PC-3 (cell line): ENCODE measurements at regions not wholly inside any gene's neighbourhood (a gene's known extent, or its start where the extent isn't known, plus 50 kb on each side); places are given as distances from the start of the nearest gene placed in this dataset.

Experiments
- ATAC-seq: fragments of 200-7000 bp; cut with Tn5 transposase; 2 replicates; pipeline ENCODE4 v1.9.1; 2020; ENCODE audit warnings: mild to moderate bottlenecking, moderate library complexity
- BruUV-seq: library from RNA; stranded (reverse); fragments of 400-500 nt; replicated peaks from 2 replicates; lab custom pipeline; 2021; lab: Mats Ljungman, UMichigan
- CTCF ChIA-PET: fragments of 300-600 bp; sonication (Branson Sonifier 250); formaldehyde crosslinking; loops from one replicate; lab custom pipeline; 2022; ENCODE audit warnings: antibody characterized with exemption; lab: Charles Lee
- POLR2A ChIA-PET: fragments of 300-600 bp; sonication (Branson Sonifier 250); formaldehyde crosslinking; loops from one replicate; lab custom pipeline; 2022; ENCODE audit warnings: antibody characterized with exemption; ENCODE audit not compliant: unreplicated experiment; lab: Charles Lee
- DNase-seq: peaks from one replicate; pipeline ENCODE4 v3.0.0-alpha.2; 2015
- H2AFZ ChIP-seq: fragments of 300-600 bp; sonication (generic); 2 replicates; pipeline ENCODE4 v1.6.0; 2016; ENCODE audit warnings: antibody characterized with exemption, low read length
- H3F3A ChIP-seq: fragments of 300-600 bp; sonication (generic); one replicate; pipeline ENCODE4 v1.6.0; 2017; ENCODE audit warnings: antibody characterized with exemption, low read length, control low read depth, mild to moderate bottlenecking; ENCODE audit not compliant: unreplicated experiment
- H3K27ac ChIP-seq: fragments of 300-600 bp; sonication (generic); 2 replicates; pipeline ENCODE4 v1.5.1; 2016; ENCODE audit warnings: mild to moderate bottlenecking, low read length
- H3K27me3 ChIP-seq: fragments of 300-600 bp; sonication (generic); 2 replicates; pipeline ENCODE4 v1.6.1; 2016; ENCODE audit warnings: low read length, mixed read lengths
- H3K36me3 ChIP-seq: fragments of 300-600 bp; sonication (generic); 2 replicates; pipeline ENCODE4 v1.6.1; 2016; ENCODE audit warnings: low read depth, mixed run types, low read length, mixed read lengths
- H3K4me1 ChIP-seq: fragments of 300-600 bp; sonication (generic); 2 replicates; pipeline ENCODE4 v1.5.1; 2016; ENCODE audit warnings: low read length; ENCODE audit not compliant: insufficient read depth
- H3K4me2 ChIP-seq: fragments of 300-600 bp; sonication (generic); 2 replicates; pipeline ENCODE4 v1.6.0; 2016; ENCODE audit warnings: low read length
- H3K4me3 ChIP-seq: fragments of 300-600 bp; sonication (generic); 2 replicates; pipeline ENCODE4 v1.5.1; 2016; ENCODE audit warnings: mild to moderate bottlenecking, low read length, mixed read lengths
- H3K79me2 ChIP-seq: fragments of 300-600 bp; sonication (generic); 2 replicates; pipeline ENCODE4 v1.6.1; 2017; ENCODE audit warnings: low read length, mixed read lengths
- H3K9ac ChIP-seq: fragments of 300-600 bp; sonication (generic); 2 replicates; pipeline ENCODE4 v1.6.0; 2016; ENCODE audit warnings: mild to moderate bottlenecking, low read length
- H3K9me2 ChIP-seq: fragments of 300-600 bp; sonication (generic); replicated peaks from 2 replicates; pipeline ENCODE4 v1.6.1; 2016; ENCODE audit warnings: mixed run types, low read length, mixed read lengths
- H3K9me3 ChIP-seq: fragments of 300-600 bp; sonication (generic); 2 replicates; pipeline ENCODE4 v1.6.1; 2016; ENCODE audit warnings: low read length, mixed read lengths
- H4K20me1 ChIP-seq: fragments of 300-600 bp; sonication (generic); 2 replicates; pipeline ENCODE4 v1.6.1; 2016; ENCODE audit warnings: low read length, mixed read lengths
- EZH2 ChIP-seq: fragments of 300-600 bp; sonication (generic); IDR thresholded peaks from one replicate; pipeline ENCODE4 v1.6.1; 2017; ENCODE audit warnings: antibody characterized with exemption, mild to moderate bottlenecking, low read length; ENCODE audit not compliant: unreplicated experiment
- EZH2phosphoT487 ChIP-seq: fragments of 300-600 bp; sonication (generic); IDR thresholded peaks from 2 replicates; pipeline ENCODE4 v1.6.1; 2018; ENCODE audit warnings: mild to moderate bottlenecking, antibody characterized with exemption, low read length, borderline replicate concordance
- intact Hi-C: fragments of 100-400 bp; cut with micrococcal nuclease; formaldehyde crosslinking; loops from 2 replicates; pipeline ENCODE4 v1.9.0; 2023
- TF ChIP-seq, protein P1 (sequence below): fragments of 300-600 bp; sonication (generic); conservative IDR thresholded peaks from 2 replicates; pipeline ENCODE4 v1.5.1; 2017; ENCODE audit warnings: antibody characterized with exemption, low read depth, mild to moderate bottlenecking, low read length

DNA sequence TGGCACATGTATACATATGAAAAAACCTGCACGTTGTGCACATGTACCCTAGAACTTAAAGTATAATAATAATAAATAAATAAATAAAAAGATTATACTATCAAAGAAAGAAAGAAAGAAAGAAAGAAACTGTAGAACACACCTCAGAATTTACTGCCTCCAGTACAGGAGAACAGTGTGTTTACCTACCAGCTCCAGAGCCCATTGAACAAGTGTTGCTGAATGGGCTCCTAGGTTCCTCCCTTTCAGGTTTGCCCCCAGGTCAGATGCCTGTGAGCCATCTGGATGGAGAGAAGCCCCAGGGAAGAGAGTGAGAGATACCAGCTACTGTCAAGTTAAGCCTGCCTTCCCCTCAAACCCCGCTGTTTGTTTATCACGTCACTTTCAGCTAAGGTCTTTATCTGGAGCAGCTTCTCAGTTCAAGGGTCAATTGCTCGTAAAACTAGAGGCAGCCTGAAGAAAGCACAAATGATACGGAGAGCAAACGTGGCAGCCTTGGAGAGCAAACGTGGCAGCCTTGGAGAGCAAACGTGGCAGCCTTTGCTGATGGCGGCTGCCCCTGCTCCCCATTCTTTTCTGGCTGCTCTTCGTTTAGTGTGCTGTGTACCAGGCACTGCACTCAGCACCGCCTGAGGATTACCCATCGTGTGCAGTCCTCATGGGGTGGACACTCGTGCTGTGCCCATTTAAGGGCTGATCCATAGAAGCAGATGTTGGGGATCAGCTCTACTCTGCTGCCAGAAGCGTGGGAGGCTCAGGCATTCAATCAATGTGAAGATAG is 111.7 kb downstream of the ADAMTS15 start:
- no peaks in the 10 kb centered on the region for H3K79me2 ChIP-seq
- no peak overlapping the region for H3K4me3 ChIP-seq
- no peaks in the 10 kb centered on the region for H3K4me1 ChIP-seq
- intact Hi-C loops = no loop called here
- BruUV-seq = no TSS peak
- TF ChIP-seq EZH2 (no peak), EZH2phosphoT487 (no peak)
- TF ChIP-seq, protein P1, sequence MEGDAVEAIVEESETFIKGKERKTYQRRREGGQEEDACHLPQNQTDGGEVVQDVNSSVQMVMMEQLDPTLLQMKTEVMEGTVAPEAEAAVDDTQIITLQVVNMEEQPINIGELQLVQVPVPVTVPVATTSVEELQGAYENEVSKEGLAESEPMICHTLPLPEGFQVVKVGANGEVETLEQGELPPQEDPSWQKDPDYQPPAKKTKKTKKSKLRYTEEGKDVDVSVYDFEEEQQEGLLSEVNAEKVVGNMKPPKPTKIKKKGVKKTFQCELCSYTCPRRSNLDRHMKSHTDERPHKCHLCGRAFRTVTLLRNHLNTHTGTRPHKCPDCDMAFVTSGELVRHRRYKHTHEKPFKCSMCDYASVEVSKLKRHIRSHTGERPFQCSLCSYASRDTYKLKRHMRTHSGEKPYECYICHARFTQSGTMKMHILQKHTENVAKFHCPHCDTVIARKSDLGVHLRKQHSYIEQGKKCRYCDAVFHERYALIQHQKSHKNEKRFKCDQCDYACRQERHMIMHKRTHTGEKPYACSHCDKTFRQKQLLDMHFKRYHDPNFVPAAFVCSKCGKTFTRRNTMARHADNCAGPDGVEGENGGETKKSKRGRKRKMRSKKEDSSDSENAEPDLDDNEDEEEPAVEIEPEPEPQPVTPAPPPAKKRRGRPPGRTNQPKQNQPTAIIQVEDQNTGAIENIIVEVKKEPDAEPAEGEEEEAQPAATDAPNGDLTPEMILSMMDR = no peak
- no peaks in the 10 kb centered on the region for H3K9me2 ChIP-seq
- no peak overlapping the region for H2AFZ ChIP-seq
- no peaks in the 10 kb centered on the region for H4K20me1 ChIP-seq
- H3K27me3 ChIP-seq = no peaks in the 10 kb centered on the region
- H3K27ac ChIP-seq = no peak overlapping the region
- H3K9me3 ChIP-seq = no peaks in the 10 kb centered on the region
- H3F3A ChIP-seq = no peaks in the 10 kb centered on the region
- DNase-seq (no peak), ATAC-seq (no peak)
- no peak overlapping the region for H3K4me2 ChIP-seq
- ChIA-PET CTCF (no interaction called here), POLR2A (no interaction called here)
- no peaks in the 10 kb centered on the region for H3K36me3 ChIP-seq
- H3K9ac ChIP-seq = no peak overlapping the region

DNA sequence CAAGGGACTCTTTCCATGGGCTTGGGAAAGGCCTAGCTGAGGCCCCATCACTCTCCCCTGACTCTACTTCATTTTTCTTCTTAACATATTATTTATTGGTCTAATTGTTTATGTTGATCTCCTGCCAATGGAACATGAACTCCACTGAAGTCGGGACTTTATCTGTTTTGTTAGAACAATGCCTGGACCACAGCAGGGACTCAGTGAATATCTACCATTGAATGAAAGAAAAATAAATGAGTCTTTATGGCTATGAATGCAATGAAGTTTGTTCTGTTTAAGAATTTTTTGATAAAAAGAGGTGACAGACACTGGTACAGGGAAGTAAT is 112.3 kb downstream of the ADAMTS15 start:
- H3K4me3 ChIP-seq = no peak overlapping the region
- ChIA-PET POLR2A (no interaction called here), CTCF (no interaction called here)
- H3K4me1 ChIP-seq = no peaks in the 10 kb centered on the region
- no peak overlapping the region for H3K27ac ChIP-seq
- H3K9ac ChIP-seq = no peak overlapping the region
- no peak overlapping the region for H2AFZ ChIP-seq
- no TSS peak for BruUV-seq
- no peak overlapping the region for H3K4me2 ChIP-seq
- no peaks in the 10 kb centered on the region for H3F3A ChIP-seq
- H3K9me2 ChIP-seq = no peaks in the 10 kb centered on the region
- intact Hi-C loops = no loop called here
- H4K20me1 ChIP-seq = no peaks in the 10 kb centered on the region
- H3K9me3 ChIP-seq = no peaks in the 10 kb centered on the region
- TF ChIP-seq EZH2 (no peak), EZH2phosphoT487 (no peak)
- TF ChIP-seq, protein P1 = no peak
- DNase-seq (no peak), ATAC-seq (no peak)
- H3K36me3 ChIP-seq = no peaks in the 10 kb centered on the region
- no peaks in the 10 kb centered on the region for H3K27me3 ChIP-seq
- H3K79me2 ChIP-seq = no peaks in the 10 kb centered on the region

DNA sequence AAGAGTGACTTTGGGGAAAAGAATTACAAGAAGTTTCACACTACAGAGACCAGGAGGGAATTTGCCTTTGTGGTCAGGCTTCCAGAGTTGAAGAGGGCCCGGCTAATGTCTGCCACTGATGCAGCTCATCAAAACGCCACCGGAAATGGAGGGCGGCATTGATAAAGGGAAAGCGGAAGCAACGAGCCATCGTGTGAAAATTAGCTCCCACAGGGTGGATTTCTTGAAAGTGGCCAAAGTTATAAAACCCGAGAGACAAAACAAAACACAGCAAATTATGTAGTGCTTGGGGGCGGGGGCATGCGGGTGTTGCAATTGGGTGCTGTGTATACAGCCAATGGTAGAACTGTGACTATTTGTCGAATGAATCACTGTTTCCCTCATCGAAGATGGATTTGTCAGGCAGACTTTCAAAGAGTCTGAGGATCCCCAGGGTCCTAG is 113.0 kb downstream of the ADAMTS15 start:
- no TSS peak for BruUV-seq
- no peak overlapping the region for H3K9ac ChIP-seq
- peak; percentile 22 for DNase-seq
- CTCF ChIA-PET = no interaction called here
- intact Hi-C loops = no loop called here
- H3K9me3 ChIP-seq = no peaks in the 10 kb centered on the region
- H2AFZ ChIP-seq = no peak overlapping the region
- ATAC-seq = no peak
- POLR2A ChIA-PET = no interaction called here
- no peaks in the 10 kb centered on the region for H3K36me3 ChIP-seq
- no peak overlapping the region for H3K4me3 ChIP-seq
- TF ChIP-seq, protein P1 = no peak
- TF ChIP-seq EZH2phosphoT487 = no peak
- no peak for TF ChIP-seq EZH2
- no peaks in the 10 kb centered on the region for H3F3A ChIP-seq
- no peaks in the 10 kb centered on the region for H3K79me2 ChIP-seq
- H4K20me1 ChIP-seq = no peaks in the 10 kb centered on the region
- H3K4me1 ChIP-seq = no peaks in the 10 kb centered on the region
- no peak overlapping the region for H3K27ac ChIP-seq
- no peaks in the 10 kb centered on the region for H3K27me3 ChIP-seq
- H3K9me2 ChIP-seq = no peaks in the 10 kb centered on the region
- no peak overlapping the region for H3K4me2 ChIP-seq
